Esophagus squamous epithelium (tissue), 5 donors: ENCODE measurements at regions not wholly inside any gene's neighbourhood (a gene's known extent, or its start where the extent isn't known, plus 50 kb on each side); places are given as distances from the start of the nearest gene placed in this dataset.
"Not testable (repeated sequence)": the region's sequence is repeated elsewhere in the genome, so short reads cannot be mapped to it uniquely, and the experiment has no call there.

Source experiments
- DNase-seq: peaks from one replicate; lab custom pipeline; 2025; lab: John Stamatoyannopoulos, UW
- H3K27ac ChIP-seq, 4 donors: fragments of 200-600 bp; sonication (generic); one replicate each; pipeline ENCODE4 v1.5.1; 2016 to 2019; ENCODE audit warnings: mild to moderate bottlenecking in 1 of 4
- H3K27me3 ChIP-seq, 4 donors: fragments of 200-600 bp; sonication (generic); 1 replicate in 3 of 4; 2 replicates in 1 of 4; pipeline versions ENCODE4 v1.5.1 to v1.6.0; 2017 to 2021; ENCODE audit warnings: antibody characterized with exemption in 1 of 4
- H3K36me3 ChIP-seq, 3 donors: fragments of 200-600 bp; sonication (generic); one replicate each; pipeline ENCODE4 v1.5.1; 2016 to 2019
- H3K4me1 ChIP-seq, 3 donors: fragments of 200-600 bp; sonication (generic); one replicate each; pipeline ENCODE4 v1.5.1; 2017 to 2019
- H3K4me3 ChIP-seq, 4 donors: fragments of 200-600 bp; sonication (generic); 1 replicate in 3 of 4; 2 replicates in 1 of 4; pipeline ENCODE4 v1.5.1; 2016 to 2019; ENCODE audit warnings: mild to moderate bottlenecking in 2 of 4, moderate library complexity in 1 of 4
- H3K9me3 ChIP-seq, 3 donors: fragments of 200-600 bp; sonication (generic); one replicate each; pipeline ENCODE4 v1.5.1; 2016 to 2019
- CTCF ChIP-seq, 6 experiments: fragments of 450-650 bp in 4 of 6; fragments of 200-600 bp in 2 of 6; sonication (generic) in 2 of 6; IDR thresholded peaks; one replicate each; pipeline ENCODE4 v1.5.1; 2016 to 2019; ENCODE audit warnings: antibody characterized with exemption in 6 of 6, mild to moderate bottlenecking in 4 of 6, moderate library complexity in 4 of 6
- POLR2A ChIP-seq, 4 donors: fragments of 450-650 bp; IDR thresholded peaks; one replicate each; pipeline ENCODE4 v1.6.1; 2017; ENCODE audit warnings: antibody characterized with exemption in 4 of 4, mild to moderate bottlenecking in 4 of 4, moderate library complexity in 3 of 4
- WGBS, 2 donors: methylation state at CpG; one replicate each; pipeline ENCODE4 v1.1.5; 2018; 5-methylcytosine and 5-hydroxymethylcytosine counted together
- intact Hi-C: fragments of 100-400 bp; cut with DNase I; formaldehyde crosslinking; loops from one replicate; pipeline ENCODE4 v1.15.0; 2022
- donor health status: DM: yes; HTN: yes; CAD: no.

DNA sequence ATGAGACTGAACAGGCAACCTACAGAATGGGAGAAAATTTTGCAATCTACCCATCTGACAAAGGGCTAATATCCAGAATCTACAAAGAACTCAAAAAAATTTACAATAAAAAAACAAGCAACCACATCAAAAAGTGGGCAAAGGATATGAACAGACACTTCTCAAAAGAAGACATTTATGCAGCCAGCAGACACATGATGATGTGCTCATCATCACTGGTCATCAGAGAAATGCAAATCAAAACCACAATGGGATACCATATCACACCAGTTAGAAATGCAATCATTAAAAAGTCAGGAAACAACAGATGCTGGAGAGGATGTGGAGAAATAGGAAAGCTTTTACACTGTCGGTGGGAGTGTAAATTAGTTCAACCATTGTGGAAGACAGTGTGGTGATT, 51.7 kb upstream of the PAXBP1 start:
- H3K36me3 ChIP-seq, H3K4me3 ChIP-seq, H3K27me3 ChIP-seq, DNase-seq, H3K9me3 ChIP-seq, H3K27ac ChIP-seq, intact Hi-C loops: not testable (repeated sequence)
- WGBS, 2 donors, result 92 to 95% methylated on average over 1 of the region's 1 CpG
- H3K4me1 ChIP-seq, result peaks cover 0 to 17% (median 0%) of the 10 kb centered on the region in 3 donors

DNA sequence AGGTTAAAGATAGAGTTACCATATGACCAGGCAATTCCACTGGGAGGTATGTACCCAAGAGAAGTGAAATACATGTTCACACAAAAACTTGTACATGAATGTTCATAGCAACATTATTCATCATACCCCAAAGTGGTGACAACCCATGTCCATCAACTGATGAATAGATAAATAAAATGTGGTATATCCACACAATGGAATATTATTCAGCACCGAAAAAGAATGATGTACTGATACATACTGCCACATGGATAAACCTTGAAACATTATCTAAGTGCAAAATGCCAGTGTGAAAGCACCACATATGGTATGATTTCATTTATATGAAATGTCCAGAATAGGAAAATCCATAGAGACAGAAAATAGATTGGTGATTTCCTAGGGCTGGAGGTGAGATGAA, 53.4 kb upstream of the PAXBP1 start:
- no peak overlapping the region for H3K4me3 ChIP-seq
- no peak for TF ChIP-seq POLR2A (IDR thresholded peaks at IDR 0.05)
- H3K9me3 ChIP-seq, result no peaks in the 10 kb centered on the region
- 75 to 95% methylated on average over 1 of the region's 1 CpG for WGBS, 2 donors
- DNase-seq, result no peak
- H3K4me1 ChIP-seq, result peaks cover 0 to 6% (median 0%) of the 10 kb centered on the region in 3 donors
- intact Hi-C loops, result no loop called here
- H3K36me3 ChIP-seq, result no peaks in the 10 kb centered on the region
- H3K27ac ChIP-seq, result no peak overlapping the region
- peaks cover 0 to 4% (median 0%) of the 10 kb centered on the region in 4 donors for H3K27me3 ChIP-seq

DNA sequence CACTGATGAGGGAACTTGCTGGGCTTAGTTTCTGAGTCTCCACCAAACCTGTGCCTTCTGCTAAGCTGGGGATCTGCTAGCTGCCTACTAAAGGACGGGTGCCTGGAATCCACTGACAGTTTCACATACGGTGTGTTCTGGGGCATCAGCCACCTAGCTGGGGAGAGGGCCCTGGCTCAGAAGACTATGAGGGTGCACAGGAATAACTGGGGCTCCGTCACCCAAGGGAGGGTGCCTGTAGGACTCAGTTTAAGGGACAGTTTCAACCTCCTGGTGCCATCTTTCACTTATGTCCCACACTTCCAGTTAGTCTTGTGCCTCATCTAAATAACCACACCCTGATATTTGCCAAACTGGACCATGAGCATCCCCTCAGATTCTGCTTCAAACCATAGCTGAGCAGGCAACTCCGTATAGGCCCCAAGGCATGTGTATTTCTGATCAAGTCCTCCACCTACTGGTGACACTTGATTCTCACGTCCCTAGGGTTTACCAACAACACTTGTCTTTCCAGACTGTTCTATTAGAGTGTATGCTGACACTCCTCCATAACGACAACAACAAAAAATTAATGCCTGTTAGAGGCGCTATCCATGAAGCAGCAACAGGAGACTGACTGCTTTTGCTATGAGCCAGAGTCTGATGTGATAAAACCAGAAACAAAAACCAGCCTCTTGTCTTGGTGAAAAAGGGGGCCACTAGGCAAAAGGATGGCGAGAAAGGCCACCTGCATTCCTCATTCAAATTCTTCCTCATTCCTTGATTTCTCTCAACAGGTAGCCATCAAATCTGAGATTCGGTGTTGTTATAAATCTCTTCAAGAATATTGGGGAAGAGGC, 55.0 kb upstream of the PAXBP1 start:
- DNase-seq, result no peak

GRCh38 chr21:32828908-32829307, 57.4 kb upstream of the PAXBP1 start:
- no peak overlapping the region for H3K4me3 ChIP-seq
- no peak overlapping the region for H3K27ac ChIP-seq
- H3K9me3 ChIP-seq, result no peaks in the 10 kb centered on the region
- 81 to 89% methylated on average over 4 of the region's 4 CpGs for WGBS, 2 donors
- peaks cover 0 to 5% (median 0%) of the 10 kb centered on the region in 3 donors for H3K4me1 ChIP-seq
- H3K36me3 ChIP-seq, result no peaks in the 10 kb centered on the region
- intact Hi-C loops, result no loop called here
- DNase-seq, result no peak
- no peak for TF ChIP-seq POLR2A (IDR thresholded peaks at IDR 0.05)
- TF ChIP-seq CTCF (IDR thresholded peaks at IDR 0.05), result no peak
- peaks cover 0 to 4% (median 0%) of the 10 kb centered on the region in 4 donors for H3K27me3 ChIP-seq

More for the DNA sequence above, 55.0 kb upstream of the PAXBP1 start:
- 49 to 59% methylated on average over 8 to 9 of the region's 9 CpGs for WGBS, 2 donors
- no peak overlapping the region for H3K27ac ChIP-seq
- TF ChIP-seq POLR2A (IDR thresholded peaks at IDR 0.05) (no peak), CTCF (IDR thresholded peaks at IDR 0.05) (peak in 5 of 6 experiments; percentile 42 to 63 (median 50))
- peaks cover 0 to 4% (median 0%) of the 10 kb centered on the region in 4 donors for H3K27me3 ChIP-seq
- H3K4me1 ChIP-seq, result no peaks in the 10 kb centered on the region
- intact Hi-C loops, result no loop called here
- no peaks in the 10 kb centered on the region for H3K36me3 ChIP-seq
- H3K4me3 ChIP-seq, result no peak overlapping the region
- no peaks in the 10 kb centered on the region for H3K9me3 ChIP-seq

DNA sequence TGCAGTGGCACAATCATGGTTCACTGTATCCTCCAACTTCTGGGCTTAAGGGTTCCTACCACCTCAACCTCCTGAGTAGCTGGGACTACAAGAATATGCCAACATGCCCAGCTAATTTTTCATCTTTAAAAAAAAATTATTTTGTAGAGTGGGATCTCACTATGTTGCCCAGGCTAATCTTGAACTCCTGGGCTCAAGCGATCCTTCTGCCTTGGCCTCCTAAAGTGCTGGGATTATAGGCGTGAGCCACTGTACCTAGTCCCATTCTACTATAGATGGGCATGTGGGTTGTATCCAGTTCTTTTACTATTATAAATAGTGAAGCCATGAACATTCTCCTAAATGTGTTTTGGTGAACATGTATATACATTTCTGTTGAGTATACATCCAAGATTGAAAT, 57.9 kb upstream of the PAXBP1 start:
- Histone ChIP-seq H3K36me3 (no peaks in the 10 kb centered on the region), H3K27ac (no peak overlapping the region), H3K9me3 (no peaks in the 10 kb centered on the region), H3K4me1 (peaks cover 0 to 5% (median 0%) of the 10 kb centered on the region in 3 donors), H3K4me3 (no peak overlapping the region), H3K27me3 (peaks cover 0 to 4% (median 0%) of the 10 kb centered on the region in 4 donors)
- 89 to 100% methylated on average over 2 of the region's 2 CpGs for WGBS, 2 donors
- DNase-seq, result no peak
- intact Hi-C loops, result no loop called here
- TF ChIP-seq POLR2A (IDR thresholded peaks at IDR 0.05), result no peak

- H3K27ac ChIP-seq, H3K36me3 ChIP-seq, H3K4me3 ChIP-seq, H3K4me1 ChIP-seq, H3K9me3 ChIP-seq, DNase-seq, intact Hi-C loops: not testable (repeated sequence)
- WGBS, 2 donors, result 75 to 83% methylated on average over 8 to 10 of the region's 10 CpGs
- H3K27me3 ChIP-seq, result peaks cover 0 to 12% (median 0%) of the 10 kb centered on the region in 4 donors
Measured at GRCh38 chr21:32831779-32832178, 60.2 kb upstream of the PAXBP1 start.

DNA sequence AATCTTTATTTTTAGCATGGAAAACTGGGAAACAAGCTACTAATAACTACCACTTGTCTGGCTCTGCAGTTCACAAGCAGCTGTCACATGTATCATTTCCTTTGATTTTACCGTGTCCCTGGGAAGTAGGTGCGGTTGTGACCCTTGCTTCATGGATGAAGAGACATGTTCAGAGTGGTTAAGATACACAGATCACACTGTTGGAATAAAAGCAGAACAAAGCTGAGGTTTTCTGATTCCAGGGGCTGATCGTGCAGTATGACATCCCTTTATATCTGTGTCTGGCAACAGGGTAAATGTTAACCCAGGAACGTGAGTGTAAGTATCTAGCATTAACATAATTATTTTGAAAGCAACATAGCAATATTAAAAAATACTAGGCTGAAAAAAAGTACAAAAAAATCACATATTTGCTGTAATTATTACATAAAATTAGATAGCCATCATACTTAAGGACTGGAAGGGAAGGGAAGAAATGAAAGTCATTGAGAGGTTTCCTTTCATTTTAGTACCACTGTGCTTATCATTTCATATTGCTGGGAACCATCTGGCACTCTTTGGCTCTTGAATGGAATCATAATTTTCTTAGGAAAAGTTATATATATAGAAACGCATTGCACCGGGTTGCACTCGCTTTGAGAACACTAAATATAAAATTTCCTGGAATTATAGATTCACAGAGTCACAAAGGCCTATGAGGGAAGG, 62.8 kb upstream of the PAXBP1 start:
- peaks cover 0 to 10% (median 0%) of the 10 kb centered on the region in 4 donors for H3K27me3 ChIP-seq
- DNase-seq, result no peak
- H3K4me1 ChIP-seq, result peaks cover 0 to 5% (median 0%) of the 10 kb centered on the region in 3 donors
- intact Hi-C loops, result no loop called here
- no peaks in the 10 kb centered on the region for H3K36me3 ChIP-seq
- WGBS, 2 donors, result 77 to 82% methylated on average over 7 of the region's 7 CpGs
- no peak overlapping the region for H3K4me3 ChIP-seq
- TF ChIP-seq POLR2A (IDR thresholded peaks at IDR 0.05), result no peak
- H3K27ac ChIP-seq, result no peak overlapping the region
- H3K9me3 ChIP-seq, result peaks cover 0 to 11% (median 0%) of the 10 kb centered on the region in 3 donors
